ENCODE measurements at regions not wholly inside any gene's neighbourhood (a gene's known extent, or its start where the extent isn't known, plus 50 kb on each side); places are given as distances from the start of the nearest gene placed in this dataset.
A peak's percentile ranks its signal among the peaks of the same experiment; 100 is the strongest.

DNA sequence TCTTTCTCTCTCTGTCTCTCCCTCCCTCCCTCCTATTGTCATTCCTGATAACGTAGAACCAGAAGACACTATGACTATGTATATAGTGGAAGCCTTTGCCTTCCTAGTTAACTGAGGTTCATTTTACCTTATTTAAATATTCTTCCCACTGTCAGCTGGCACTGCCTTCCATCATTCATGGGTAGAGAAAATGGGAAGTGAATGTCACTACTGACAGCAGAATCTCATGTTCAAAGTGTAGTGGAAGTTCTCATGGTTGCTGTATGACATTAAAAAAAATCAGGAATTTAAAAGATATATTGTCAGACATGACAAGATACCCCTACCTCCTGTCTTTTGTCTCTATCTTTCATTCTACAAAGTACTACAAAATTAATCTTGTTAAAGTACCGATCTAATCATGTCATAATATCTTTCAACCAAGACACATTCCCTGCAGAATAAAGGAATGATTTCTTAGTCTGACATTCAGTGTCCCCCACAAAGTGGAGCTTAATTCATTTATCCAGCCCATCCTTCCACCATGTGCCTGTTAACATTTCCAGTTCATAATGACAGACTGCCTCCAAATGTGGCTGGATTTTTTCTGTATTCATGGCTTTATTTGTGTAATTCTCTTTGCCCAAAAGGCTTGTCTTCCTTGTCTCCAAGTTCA is 250.1 kb upstream of the CDH20 start:
- DNase-seq (ENCODE audit: low spot score): no peak

DNA sequence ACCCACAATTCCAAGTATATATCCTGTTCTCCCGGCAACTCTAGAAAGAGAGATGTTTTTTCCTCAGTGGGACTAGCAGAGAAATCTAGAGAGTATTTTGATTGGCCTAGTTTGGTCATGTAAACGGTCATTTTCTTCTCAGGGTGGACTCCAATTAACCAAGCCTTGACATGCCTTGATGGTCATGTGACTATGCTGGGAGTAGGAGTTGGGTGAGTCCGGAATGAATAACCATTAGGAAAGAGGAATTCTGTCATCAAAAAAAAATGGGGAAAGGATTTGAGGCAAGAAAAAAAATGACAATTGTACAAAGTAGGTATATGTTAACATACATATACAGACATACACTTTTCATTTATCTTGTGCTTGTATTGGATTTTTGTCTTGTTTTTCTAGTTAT is 248.2 kb upstream of the CDH20 start:
- no peak for DNase-seq (ENCODE audit: low spot score)

GRCh38 chr18:61085761-61086160 is 247.5 kb upstream of the CDH20 start:
- no peak for DNase-seq (ENCODE audit: low spot score)

DNA sequence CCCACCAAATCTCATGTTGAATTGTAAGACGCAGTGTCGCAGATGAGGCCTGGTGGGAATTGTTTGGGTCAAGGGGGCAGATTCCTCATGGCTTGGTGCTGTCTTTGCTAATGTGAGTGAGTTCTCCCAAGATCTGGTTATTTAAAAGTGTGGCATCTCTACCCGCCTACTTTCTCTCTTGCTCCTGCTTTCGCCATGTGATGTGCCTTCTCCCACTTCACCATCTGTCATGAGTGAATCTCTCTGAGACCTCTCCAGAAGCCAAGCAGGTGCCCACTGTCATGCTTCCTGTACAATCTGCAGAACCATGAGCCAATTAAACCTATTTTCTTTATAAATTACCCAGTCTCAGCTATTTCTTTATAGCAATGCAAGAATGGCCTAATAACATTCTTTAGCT is 246.6 kb upstream of the CDH20 start:
- DNase-seq (ENCODE audit: low spot score): no peak

DNA sequence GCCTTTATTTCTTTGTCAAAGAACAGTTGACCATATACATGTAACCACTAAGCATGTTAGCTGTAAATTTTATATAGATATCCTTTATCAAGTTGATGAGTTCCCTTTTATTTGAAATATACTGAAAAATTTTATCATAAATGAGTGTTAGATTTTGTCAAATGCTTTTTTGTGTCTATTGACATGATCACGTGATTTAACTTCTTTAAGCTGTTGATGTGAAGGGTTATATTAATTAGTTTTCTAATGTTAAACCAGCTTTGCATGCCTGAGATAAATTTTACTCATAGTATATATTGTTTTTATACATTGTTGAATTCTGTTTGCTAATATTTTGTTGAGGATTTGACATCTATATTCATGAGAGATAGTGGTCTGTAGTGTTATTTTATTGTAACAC is 241.9 kb upstream of the CDH20 start:
- DNase-seq (ENCODE audit: low spot score): no peak

DNA sequence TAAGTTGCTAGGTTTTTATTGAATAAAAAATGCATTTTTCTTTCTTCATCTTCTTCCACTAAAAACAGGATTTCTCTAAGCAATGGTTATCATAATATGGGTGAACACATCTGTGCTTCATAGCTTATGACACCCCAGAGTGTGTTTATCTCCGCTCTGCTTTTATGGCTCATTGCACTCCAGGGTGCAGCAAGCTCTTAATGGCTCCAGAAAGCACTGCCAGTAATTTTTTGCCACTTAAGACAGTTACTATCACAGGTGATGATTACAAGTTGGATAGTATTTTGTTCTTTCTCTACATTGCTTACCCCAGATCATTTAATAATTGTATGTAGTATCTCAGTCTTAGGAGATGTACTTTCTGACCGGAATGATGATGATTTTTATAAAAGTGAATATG is 239.3 kb upstream of the CDH20 start:
- DNase-seq (ENCODE audit: low spot score): no peak

GRCh38 chr18:61096226-61096625 is 237.0 kb upstream of the CDH20 start:
- no peak for DNase-seq (ENCODE audit: low spot score)

- DNase-seq (ENCODE audit: low spot score): no peak
Observed at GRCh38 chr18:61107113-61107512, 226.1 kb upstream of the CDH20 start.

DNA sequence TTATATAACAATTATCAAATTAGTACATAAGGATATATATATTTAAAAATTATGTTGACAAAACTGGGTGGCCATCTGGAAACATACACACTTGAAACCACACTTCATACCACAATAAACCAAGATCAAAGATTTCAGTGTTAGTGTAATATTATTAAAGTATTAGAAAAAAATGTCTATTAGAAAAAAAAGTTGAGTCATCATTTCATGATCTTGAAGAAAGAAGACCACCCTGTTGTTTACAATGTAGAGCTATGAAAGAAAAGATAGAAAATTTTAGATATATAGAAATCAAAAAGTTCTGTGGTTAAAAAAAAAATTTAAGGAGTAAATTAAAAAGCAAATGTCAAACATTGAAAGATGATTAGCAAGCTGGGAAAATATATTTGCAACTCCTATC is 224.5 kb upstream of the CDH20 start:
- DNase-seq (ENCODE audit: low spot score): no peak

- DNase-seq (ENCODE audit: low spot score): no peak
Observed at GRCh38 chr18:61123309-61123708, 209.9 kb upstream of the CDH20 start.

- peak; percentile 3 for DNase-seq (ENCODE audit: low spot score)
Observed at GRCh38 chr18:61127714-61128467, 205.3 kb upstream of the CDH20 start.

DNA sequence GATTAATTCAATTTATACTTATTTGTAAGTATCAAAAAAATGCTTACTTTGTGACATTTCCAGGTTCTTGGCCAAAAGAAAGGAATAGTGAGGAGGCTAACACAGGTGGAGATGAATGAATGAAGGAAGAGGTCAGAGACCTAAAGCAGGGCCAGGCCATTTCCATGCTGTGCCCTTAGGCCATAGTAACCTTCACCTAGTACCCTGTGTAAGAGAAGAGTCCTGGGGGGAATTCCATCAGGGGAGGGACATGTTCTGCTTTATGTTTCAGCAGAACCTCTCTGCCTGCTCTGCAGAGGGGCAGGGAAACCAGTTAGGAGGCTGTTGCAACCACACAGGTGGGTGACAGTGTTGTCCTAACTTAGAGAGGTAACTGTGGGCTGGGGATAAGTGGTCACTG is 204.2 kb upstream of the CDH20 start:
- DNase-seq (ENCODE audit: low spot score): no peak

DNA sequence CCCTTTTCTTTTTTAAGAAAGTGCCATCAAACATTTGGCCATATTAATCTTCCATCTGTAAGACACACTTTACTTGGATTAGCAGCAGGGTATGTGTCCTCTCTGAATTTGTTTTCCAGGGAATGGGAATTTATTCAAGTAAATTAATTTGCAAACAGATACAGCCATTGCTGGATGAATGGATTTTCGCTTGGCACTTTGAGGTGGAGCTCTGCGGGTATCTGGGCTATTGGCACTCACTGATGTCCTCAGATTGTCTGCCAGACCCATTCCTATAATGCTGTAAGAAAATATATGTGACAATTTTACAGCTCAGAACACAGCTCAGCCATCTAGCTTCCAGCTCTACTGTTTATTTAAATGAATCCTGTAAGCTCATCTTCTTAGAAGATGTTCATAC is 201.2 kb upstream of the CDH20 start:
- no peak for DNase-seq (ENCODE audit: low spot score)

- no peak for DNase-seq (ENCODE audit: low spot score)
Observed at GRCh38 chr18:61133783-61134182, 199.4 kb upstream of the CDH20 start.

DNA sequence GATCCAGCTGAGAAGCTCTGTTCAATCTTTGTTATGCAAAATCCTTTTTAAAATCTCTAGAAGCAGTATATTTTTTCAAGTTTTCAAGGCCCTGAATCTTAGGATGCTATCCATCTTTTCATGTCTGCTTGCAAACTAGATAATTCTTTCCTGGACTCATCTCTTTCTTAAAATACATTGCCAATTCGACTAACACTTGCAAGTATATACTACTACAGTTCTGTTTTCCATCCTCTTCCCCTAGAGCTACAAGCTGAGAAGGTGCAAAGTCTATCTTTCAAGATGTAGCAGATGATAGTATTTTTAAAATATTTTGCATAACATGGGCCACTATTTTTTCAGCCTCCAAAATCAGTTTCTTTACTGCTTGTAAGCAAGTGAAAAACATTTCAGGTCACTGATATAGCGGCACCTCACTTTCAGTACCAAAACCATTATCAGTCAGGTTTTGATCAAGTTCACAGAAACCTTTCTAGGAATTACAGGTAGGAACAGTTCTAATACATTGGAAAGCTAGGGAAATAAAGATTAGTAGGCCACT is 196.4 kb upstream of the CDH20 start:
- DNase-seq (ENCODE audit: low spot score): no peak

DNA sequence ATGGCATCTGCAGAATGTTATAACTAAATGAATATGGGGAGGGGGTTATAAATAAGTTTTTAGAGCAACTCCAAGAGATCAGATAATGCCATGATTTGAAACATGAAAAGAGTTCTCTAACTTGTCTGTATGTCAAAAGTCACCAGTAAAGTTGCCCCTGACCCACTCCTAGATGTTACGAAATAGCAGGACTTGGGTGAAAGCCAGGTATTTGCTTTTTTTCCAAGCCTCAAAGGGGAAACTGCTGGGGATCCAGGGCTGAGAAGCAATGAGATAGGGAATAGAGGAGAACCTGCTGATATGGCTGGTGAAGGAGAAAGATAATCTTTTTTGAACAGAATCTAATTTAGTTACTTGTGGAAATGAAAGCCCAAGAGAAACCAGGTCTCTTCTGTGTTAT is 191.5 kb upstream of the CDH20 start:
- no peak for DNase-seq (ENCODE audit: low spot score)

DNA sequence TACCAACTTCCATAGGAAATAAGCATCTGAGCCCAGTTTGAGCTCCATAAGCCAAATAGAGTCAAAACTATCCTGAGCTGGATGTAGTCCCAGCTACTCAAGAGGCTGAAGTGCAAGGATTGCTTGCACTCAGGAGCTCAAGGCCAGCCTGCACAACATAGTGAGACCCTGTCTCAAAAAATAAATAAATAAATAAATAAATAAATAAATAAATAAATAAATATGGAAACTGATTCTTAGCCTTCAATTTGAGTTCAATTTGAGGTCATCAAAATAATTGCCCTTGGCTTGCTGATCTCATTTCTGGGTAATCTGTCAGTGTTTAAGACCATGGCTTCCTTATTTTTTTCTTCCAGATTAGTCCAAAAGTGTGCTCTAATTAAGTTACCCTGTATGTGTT is 184.9 kb upstream of the CDH20 start:
- DNase-seq (ENCODE audit: low spot score): no peak

DNA sequence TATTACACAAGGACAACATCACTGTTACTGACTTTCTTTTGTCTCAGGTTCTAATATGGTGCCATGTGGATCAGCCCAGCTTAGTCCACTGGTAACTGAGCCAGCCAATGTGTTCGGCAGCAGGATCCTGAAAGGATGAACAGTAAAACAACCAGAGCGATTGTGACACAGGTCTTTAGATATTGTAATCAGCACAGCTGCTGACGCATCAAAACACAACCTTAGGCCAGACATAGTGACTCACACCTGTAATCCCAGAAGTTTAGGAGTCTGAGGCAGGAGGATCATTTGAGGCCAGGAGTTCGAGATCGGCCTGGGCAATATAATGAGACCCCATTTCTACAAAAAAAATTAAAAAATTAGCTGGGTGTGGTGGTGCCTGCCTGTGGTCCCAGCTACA is 183.4 kb upstream of the CDH20 start:
- DNase-seq (ENCODE audit: low spot score): no peak

- DNase-seq (ENCODE audit: low spot score): no peak
Observed at GRCh38 chr18:61153571-61153970, 179.7 kb upstream of the CDH20 start.

DNA sequence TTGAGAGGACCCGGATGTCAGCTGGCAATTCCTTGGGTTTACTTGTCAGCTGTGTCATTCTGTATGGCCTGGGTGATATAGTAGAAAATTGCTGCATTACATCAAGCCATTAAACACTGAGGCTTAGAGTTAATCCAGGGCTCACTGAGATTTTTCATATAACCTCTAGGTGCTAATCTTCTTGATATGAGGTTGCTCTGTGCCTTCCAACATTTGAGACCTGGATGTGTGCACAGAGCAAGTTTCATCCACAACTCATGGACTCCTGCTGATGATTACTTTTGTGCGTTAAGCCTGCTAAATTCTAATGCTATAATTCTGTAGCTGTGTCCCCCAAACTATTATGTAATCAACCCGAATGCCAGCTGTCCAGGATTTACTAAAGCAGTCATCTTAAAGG is 178.4 kb upstream of the CDH20 start:
- DNase-seq (ENCODE audit: low spot score): no peak

GRCh38 chr18:61155586-61155985 is 177.6 kb upstream of the CDH20 start:
- no peak for DNase-seq (ENCODE audit: low spot score)

GRCh38 chr18:61157451-61157850 is 175.8 kb upstream of the CDH20 start:
- DNase-seq (ENCODE audit: low spot score): no peak

DNA sequence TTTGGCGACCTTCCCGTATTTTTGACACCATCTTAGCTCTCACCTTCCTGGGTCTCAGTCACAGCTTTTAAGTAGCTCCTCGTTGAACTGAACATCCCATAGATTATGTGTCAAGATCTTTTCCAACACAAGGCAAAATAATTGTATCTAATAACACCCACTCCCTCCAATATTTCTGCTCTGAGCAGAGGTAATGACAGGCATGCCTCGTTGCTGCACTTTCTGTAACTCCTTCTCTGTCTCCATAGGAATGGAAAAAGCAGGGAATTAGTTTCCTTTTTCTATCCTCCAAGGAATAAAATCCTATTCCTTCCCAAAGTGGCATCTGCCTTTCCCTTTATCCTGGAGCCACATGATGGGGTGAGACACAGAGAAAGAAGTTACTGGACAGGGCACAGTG is 174.0 kb upstream of the CDH20 start:
- DNase-seq (ENCODE audit: low spot score): no peak

DNA sequence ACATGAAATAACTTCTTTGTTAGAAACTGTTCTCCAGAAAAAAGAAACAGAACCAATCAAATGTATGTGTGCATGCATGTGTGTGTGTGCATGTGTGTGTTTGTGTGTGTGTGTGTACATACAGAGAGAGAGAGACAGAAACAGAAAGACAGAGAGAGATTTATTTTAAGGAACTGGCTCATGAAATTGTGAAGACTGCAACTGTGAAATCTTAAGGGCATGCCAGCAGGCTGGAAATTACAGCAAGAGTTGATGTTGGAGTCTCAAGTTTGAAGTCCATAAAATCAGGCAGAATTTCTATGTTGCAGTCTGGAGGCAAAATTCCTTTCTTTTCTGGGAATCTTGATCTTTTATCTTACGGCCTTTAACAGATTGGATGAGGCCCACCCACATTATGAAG is 168.9 kb upstream of the CDH20 start:
- no peak for DNase-seq (ENCODE audit: low spot score)
